Activated CD4-positive, alpha-beta T cell treated with anti-CD3 and anti-CD28 coated beads, Interleukin-2, amount 50 U/mL, for 1 hour (primary cell): ENCODE measurements at regions not wholly inside any gene's neighbourhood (a gene's known extent, or its start where the extent isn't known, plus 50 kb on each side); places are given as distances from the start of the nearest gene placed in this dataset.

ENCODE experiments used
- DNase-seq: peaks from one replicate; pipeline ENCODE4 v3.0.0-alpha.2; 2020

GRCh38 chr3:189118896-189119295, 52.9 kb upstream of the TPRG1 start:
- DNase-seq, result no peak

GRCh38 chr3:189119950-189120349, 51.8 kb upstream of the TPRG1 start:
- no peak for DNase-seq

GRCh38 chr3:189121092-189121491, 50.7 kb upstream of the TPRG1 start:
- no peak for DNase-seq
